ENCODE measurements at regions not wholly inside any gene's neighbourhood (a gene's known extent, or its start where the extent isn't known, plus 50 kb on each side); places are given as distances from the start of the nearest gene placed in this dataset.

- H3K36me3 ChIP-seq (ENCODE audit: insufficient read depth, insufficient read length, low read length): no peaks in the 10 kb centered on the region
- no peak overlapping the region for H3K4me3 ChIP-seq (ENCODE audit: insufficient read length, low read depth)
- H3K9ac ChIP-seq (ENCODE audit: insufficient read length, low read depth): no peak overlapping the region
- DNase-seq (ENCODE audit: low read depth, low spot score): no peak
- H3K9me3 ChIP-seq (ENCODE audit: insufficient read depth, low read length): no peaks in the 10 kb centered on the region
- H3K4me1 ChIP-seq (ENCODE audit: insufficient read depth, insufficient read length): peaks cover 2% of the 10 kb centered on the region
- TF ChIP-seq YY1 (IDR thresholded peaks at IDR 0.05; ENCODE audit: insufficient read depth, insufficient read length) (no peak), SUZ12 (IDR thresholded peaks at IDR 0.05; ENCODE audit: extremely low read depth, insufficient read depth, insufficient read length) (no peak), ZNF274 (IDR thresholded peaks at IDR 0.05; ENCODE audit: low read depth, low read length) (no peak)
- H3K27me3 ChIP-seq (ENCODE audit: insufficient read depth, insufficient read length): no peaks in the 10 kb centered on the region
Observed at GRCh38 chr2:8159211-8159965, 522.5 kb upstream of the ID2 start.

DNA sequence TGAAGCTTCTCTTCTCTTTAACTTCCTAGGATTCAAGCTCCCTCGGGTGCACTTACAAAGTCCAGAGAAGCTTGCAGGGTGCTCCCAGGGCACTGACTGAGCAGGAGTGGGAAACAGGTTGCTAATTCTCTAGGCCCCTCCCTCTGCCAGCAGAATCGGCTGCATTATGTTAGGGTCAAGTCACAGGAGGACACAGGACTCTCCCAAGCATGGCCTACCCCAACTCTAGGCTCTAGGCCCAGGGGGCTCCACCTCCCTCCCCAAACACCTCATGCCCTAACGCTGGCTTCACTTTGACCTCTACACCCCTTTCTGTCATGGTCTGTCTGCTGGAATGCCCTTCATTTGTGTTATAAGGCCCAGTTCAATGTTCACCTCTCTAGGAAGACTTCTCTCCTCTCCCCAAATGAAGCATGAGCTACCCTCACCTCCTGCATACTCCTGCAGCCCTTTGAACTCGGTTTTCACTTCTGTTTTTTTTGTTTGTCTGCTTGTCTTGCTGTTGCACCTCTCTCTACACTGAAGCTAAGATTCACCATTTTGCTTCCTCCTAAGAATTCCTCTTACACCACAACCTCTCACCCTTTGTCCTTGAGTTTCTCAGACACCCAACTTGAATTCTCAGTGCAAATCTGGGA is 521.8 kb upstream of the ID2 start:
- Histone ChIP-seq H3K4me3 (ENCODE audit: insufficient read length, low read depth) (no peak overlapping the region), H3K4me1 (ENCODE audit: insufficient read depth, insufficient read length) (peaks cover 2% of the 10 kb centered on the region), H3K36me3 (ENCODE audit: insufficient read depth, insufficient read length, low read length) (no peaks in the 10 kb centered on the region), H3K9me3 (ENCODE audit: insufficient read depth, low read length) (no peaks in the 10 kb centered on the region), H3K9ac (ENCODE audit: insufficient read length, low read depth) (no peak overlapping the region), H3K27me3 (ENCODE audit: insufficient read depth, insufficient read length) (no peaks in the 10 kb centered on the region)
- TF ChIP-seq ZNF274 (IDR thresholded peaks at IDR 0.05; ENCODE audit: low read depth, low read length): no peak
- DNase-seq (ENCODE audit: low read depth, low spot score): no peak

GRCh38 chr2:8160959-8161358 is 520.9 kb upstream of the ID2 start:
- no peak overlapping the region for H3K4me3 ChIP-seq (ENCODE audit: insufficient read length, low read depth)
- peaks cover 2% of the 10 kb centered on the region for H3K4me1 ChIP-seq (ENCODE audit: insufficient read depth, insufficient read length)
- H3K9ac ChIP-seq (ENCODE audit: insufficient read length, low read depth): no peak overlapping the region
- no peaks in the 10 kb centered on the region for H3K9me3 ChIP-seq (ENCODE audit: insufficient read depth, low read length)
- TF ChIP-seq ZNF274 (IDR thresholded peaks at IDR 0.05; ENCODE audit: low read depth, low read length) (no peak), YY1 (IDR thresholded peaks at IDR 0.05; ENCODE audit: insufficient read depth, insufficient read length) (no peak), SUZ12 (IDR thresholded peaks at IDR 0.05; ENCODE audit: extremely low read depth, insufficient read depth, insufficient read length) (no peak)
- no peak for DNase-seq (ENCODE audit: low read depth, low spot score)
- H3K27me3 ChIP-seq (ENCODE audit: insufficient read depth, insufficient read length): no peaks in the 10 kb centered on the region
- no peaks in the 10 kb centered on the region for H3K36me3 ChIP-seq (ENCODE audit: insufficient read depth, insufficient read length, low read length)

GRCh38 chr2:8162552-8162951 is 519.3 kb upstream of the ID2 start:
- Histone ChIP-seq H3K9me3 (ENCODE audit: insufficient read depth, low read length) (no peaks in the 10 kb centered on the region), H3K4me1 (ENCODE audit: insufficient read depth, insufficient read length) (peaks cover 2% of the 10 kb centered on the region), H3K4me3 (ENCODE audit: insufficient read length, low read depth) (no peak overlapping the region), H3K9ac (ENCODE audit: insufficient read length, low read depth) (no peak overlapping the region), H3K27me3 (ENCODE audit: insufficient read depth, insufficient read length) (no peaks in the 10 kb centered on the region), H3K36me3 (ENCODE audit: insufficient read depth, insufficient read length, low read length) (no peaks in the 10 kb centered on the region)
- DNase-seq (ENCODE audit: low read depth, low spot score): no peak
- TF ChIP-seq ZNF274 (IDR thresholded peaks at IDR 0.05; ENCODE audit: low read depth, low read length) (no peak), SUZ12 (IDR thresholded peaks at IDR 0.05; ENCODE audit: extremely low read depth, insufficient read depth, insufficient read length) (no peak), YY1 (IDR thresholded peaks at IDR 0.05; ENCODE audit: insufficient read depth, insufficient read length) (no peak)

- Histone ChIP-seq H3K9ac (ENCODE audit: insufficient read length, low read depth) (no peak overlapping the region), H3K4me3 (ENCODE audit: insufficient read length, low read depth) (no peak overlapping the region), H3K9me3 (ENCODE audit: insufficient read depth, low read length) (no peaks in the 10 kb centered on the region), H3K27me3 (ENCODE audit: insufficient read depth, insufficient read length) (no peaks in the 10 kb centered on the region), H3K36me3 (ENCODE audit: insufficient read depth, insufficient read length, low read length) (no peaks in the 10 kb centered on the region), H3K4me1 (ENCODE audit: insufficient read depth, insufficient read length) (no peaks in the 10 kb centered on the region)
- DNase-seq (ENCODE audit: low read depth, low spot score): no peak
- TF ChIP-seq ZNF274 (IDR thresholded peaks at IDR 0.05; ENCODE audit: low read depth, low read length): no peak
- no peak for TF ChIP-seq YY1 (IDR thresholded peaks at IDR 0.05; ENCODE audit: insufficient read depth, insufficient read length)
- TF ChIP-seq SUZ12 (IDR thresholded peaks at IDR 0.05; ENCODE audit: extremely low read depth, insufficient read depth, insufficient read length): no peak
Observed at GRCh38 chr2:8165550-8165949, 516.3 kb upstream of the ID2 start.

DNA sequence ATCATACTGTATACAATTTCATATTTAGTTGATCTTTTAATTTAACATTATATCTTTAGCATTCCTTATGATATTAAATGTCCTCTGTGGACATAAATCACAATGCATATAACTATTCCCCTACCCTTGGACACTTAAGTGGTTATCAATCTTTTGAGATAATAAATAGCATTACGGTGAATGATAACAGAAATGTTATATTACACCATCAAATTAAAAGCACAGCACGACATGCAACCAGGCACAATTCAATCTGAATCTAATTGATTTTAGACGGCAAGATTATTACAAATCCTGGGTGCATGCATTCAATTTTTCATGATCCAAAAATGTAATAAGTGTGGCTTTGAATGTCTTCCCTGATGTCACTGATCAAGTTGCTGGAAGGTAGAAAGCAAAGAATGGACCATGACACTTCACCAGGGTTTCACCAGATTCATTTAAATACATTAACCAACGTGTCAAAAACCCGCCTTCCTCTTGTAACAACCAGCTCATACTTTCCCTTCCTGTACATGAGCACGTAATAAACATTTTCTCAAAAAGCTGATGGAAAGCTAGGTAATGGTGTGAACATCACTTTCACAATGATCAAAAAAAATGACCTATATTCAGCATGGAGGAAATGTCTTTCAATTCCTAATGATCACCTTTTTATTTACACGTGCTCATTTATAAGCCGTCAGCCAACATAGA is 513.7 kb upstream of the ID2 start:
- Histone ChIP-seq H3K9me3 (ENCODE audit: insufficient read depth, low read length) (no peaks in the 10 kb centered on the region), H3K9ac (ENCODE audit: insufficient read length, low read depth) (no peak overlapping the region), H3K4me1 (ENCODE audit: insufficient read depth, insufficient read length) (no peaks in the 10 kb centered on the region), H3K27me3 (ENCODE audit: insufficient read depth, insufficient read length) (no peaks in the 10 kb centered on the region), H3K36me3 (ENCODE audit: insufficient read depth, insufficient read length, low read length) (no peaks in the 10 kb centered on the region), H3K4me3 (ENCODE audit: insufficient read length, low read depth) (no peak overlapping the region)
- TF ChIP-seq SUZ12 (IDR thresholded peaks at IDR 0.05; ENCODE audit: extremely low read depth, insufficient read depth, insufficient read length) (no peak), YY1 (IDR thresholded peaks at IDR 0.05; ENCODE audit: insufficient read depth, insufficient read length) (no peak), ZNF274 (IDR thresholded peaks at IDR 0.05; ENCODE audit: low read depth, low read length) (no peak)
- no peak for DNase-seq (ENCODE audit: low read depth, low spot score)

GRCh38 chr2:8168876-8169424 is 512.9 kb upstream of the ID2 start:
- TF ChIP-seq ZNF274 (IDR thresholded peaks at IDR 0.05; ENCODE audit: low read depth, low read length): no peak
- no peak for TF ChIP-seq SUZ12 (IDR thresholded peaks at IDR 0.05; ENCODE audit: extremely low read depth, insufficient read depth, insufficient read length)
- no peak for TF ChIP-seq YY1 (IDR thresholded peaks at IDR 0.05; ENCODE audit: insufficient read depth, insufficient read length)
- H3K9ac ChIP-seq (ENCODE audit: insufficient read length, low read depth): no peak overlapping the region
- no peaks in the 10 kb centered on the region for H3K4me1 ChIP-seq (ENCODE audit: insufficient read depth, insufficient read length)
- no peaks in the 10 kb centered on the region for H3K27me3 ChIP-seq (ENCODE audit: insufficient read depth, insufficient read length)
- H3K4me3 ChIP-seq (ENCODE audit: insufficient read length, low read depth): no peak overlapping the region
- H3K9me3 ChIP-seq (ENCODE audit: insufficient read depth, low read length): no peaks in the 10 kb centered on the region
- no peaks in the 10 kb centered on the region for H3K36me3 ChIP-seq (ENCODE audit: insufficient read depth, insufficient read length, low read length)
- DNase-seq (ENCODE audit: low read depth, low spot score): no peak

Data from NT2/D1 (cell line).